ENCODE measurements at regions not wholly inside any gene's neighbourhood (a gene's known extent, or its start where the extent isn't known, plus 50 kb on each side); places are given as distances from the start of the nearest gene placed in this dataset.

DNA sequence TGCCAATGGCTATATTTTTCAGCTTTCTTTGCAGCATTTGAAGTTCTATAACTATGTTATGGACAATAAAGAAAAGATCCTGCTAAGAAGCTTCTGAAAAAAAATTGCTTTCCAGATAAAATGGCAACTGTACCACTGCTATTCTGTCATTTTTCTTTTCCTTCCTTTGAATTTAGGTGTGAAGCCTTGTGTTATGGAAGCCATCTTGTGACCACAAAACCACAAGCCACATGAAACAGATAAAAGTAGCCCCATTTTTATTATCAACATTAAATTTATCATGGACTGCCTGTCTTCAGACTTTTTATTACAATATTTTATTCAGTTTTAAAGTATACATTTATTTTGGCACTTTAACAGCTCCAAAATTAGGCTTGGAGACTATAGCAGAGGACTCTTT lies 289.9 kb upstream of the ACTBL2 start:
- TF ChIP-seq EZH2 (IDR thresholded peaks at IDR 0.05; ENCODE audit: low read length, unreplicated experiment) = no peak
- TF ChIP-seq, protein P1, sequence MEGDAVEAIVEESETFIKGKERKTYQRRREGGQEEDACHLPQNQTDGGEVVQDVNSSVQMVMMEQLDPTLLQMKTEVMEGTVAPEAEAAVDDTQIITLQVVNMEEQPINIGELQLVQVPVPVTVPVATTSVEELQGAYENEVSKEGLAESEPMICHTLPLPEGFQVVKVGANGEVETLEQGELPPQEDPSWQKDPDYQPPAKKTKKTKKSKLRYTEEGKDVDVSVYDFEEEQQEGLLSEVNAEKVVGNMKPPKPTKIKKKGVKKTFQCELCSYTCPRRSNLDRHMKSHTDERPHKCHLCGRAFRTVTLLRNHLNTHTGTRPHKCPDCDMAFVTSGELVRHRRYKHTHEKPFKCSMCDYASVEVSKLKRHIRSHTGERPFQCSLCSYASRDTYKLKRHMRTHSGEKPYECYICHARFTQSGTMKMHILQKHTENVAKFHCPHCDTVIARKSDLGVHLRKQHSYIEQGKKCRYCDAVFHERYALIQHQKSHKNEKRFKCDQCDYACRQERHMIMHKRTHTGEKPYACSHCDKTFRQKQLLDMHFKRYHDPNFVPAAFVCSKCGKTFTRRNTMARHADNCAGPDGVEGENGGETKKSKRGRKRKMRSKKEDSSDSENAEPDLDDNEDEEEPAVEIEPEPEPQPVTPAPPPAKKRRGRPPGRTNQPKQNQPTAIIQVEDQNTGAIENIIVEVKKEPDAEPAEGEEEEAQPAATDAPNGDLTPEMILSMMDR (conservative IDR thresholded peaks at IDR 0.05; ENCODE audit: low read depth, low read length) = no peak
- no peak for TF ChIP-seq EZH2phosphoT487 (IDR thresholded peaks at IDR 0.05; ENCODE audit: borderline replicate concordance, low read length)
- Histone ChIP-seq H3K9me3 (ENCODE audit: low read length) (no peaks in the 10 kb centered on the region), H3K27ac (ENCODE audit: low read length) (no peak overlapping the region), H3F3A (ENCODE audit: low read length, unreplicated experiment) (no peaks in the 10 kb centered on the region), H3K4me3 (ENCODE audit: low read length) (no peak overlapping the region), H2AFZ (ENCODE audit: low read length) (no peak overlapping the region), H3K9me2 (replicated peaks; ENCODE audit: low read length) (no peaks in the 10 kb centered on the region), H3K27me3 (ENCODE audit: low read length) (no peaks in the 10 kb centered on the region), H3K36me3 (ENCODE audit: low read depth, low read length) (no peaks in the 10 kb centered on the region), H3K4me2 (ENCODE audit: low read length) (no peak overlapping the region), H3K4me1 (ENCODE audit: insufficient read depth, low read length) (peaks cover 23% of the 10 kb centered on the region), H3K79me2 (ENCODE audit: low read length) (no peaks in the 10 kb centered on the region), H3K9ac (ENCODE audit: low read length) (no peak overlapping the region), H4K20me1 (ENCODE audit: low read length) (no peaks in the 10 kb centered on the region)
- ChIA-PET CTCF (interaction anchor here (0.6 kb wide), 1 partner anchor 18 kb away, joined by 5 read pairs; no protein-coding TSS in a partner anchor), POLR2A (ENCODE audit: unreplicated experiment) (no interaction called here)
- no TSS peak for BruUV-seq (replicated peaks)
- DNase-seq = no peak
- no peak for ATAC-seq
- intact Hi-C loops (cut with micrococcal nuclease) = loop anchor here (10.0 kb wide), 2 partner anchors 212 to 412 kb away; no protein-coding TSS in a partner anchor

DNA sequence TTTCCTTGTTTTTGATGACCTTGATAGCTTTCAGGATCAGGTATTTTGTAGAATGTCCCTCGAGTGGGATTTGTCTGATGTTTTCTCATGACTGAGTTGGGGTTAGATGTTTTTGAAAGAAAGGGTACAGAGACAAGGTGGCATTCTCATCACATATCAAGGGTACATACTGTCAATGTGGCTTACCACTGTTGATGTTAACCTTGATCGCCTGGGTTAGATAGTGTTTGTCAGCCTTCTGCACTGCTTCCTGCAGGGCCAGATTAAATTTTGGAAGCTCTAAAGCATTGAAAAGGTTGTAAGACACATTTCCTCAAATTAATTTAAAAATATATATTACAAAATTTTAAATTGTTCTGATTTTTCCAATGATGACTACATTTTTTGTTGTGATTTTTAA lies 287.4 kb upstream of the ACTBL2 start:
- H4K20me1 ChIP-seq (ENCODE audit: low read length) = no peaks in the 10 kb centered on the region
- H2AFZ ChIP-seq (ENCODE audit: low read length) = no peak overlapping the region
- H3K9me2 ChIP-seq (replicated peaks; ENCODE audit: low read length) = no peaks in the 10 kb centered on the region
- DNase-seq (no peak), ATAC-seq (no peak)
- no peak overlapping the region for H3K4me2 ChIP-seq (ENCODE audit: low read length)
- BruUV-seq (replicated peaks) = no TSS peak
- H3K9ac ChIP-seq (ENCODE audit: low read length) = no peak overlapping the region
- H3K27ac ChIP-seq (ENCODE audit: low read length) = no peak overlapping the region
- H3K36me3 ChIP-seq (ENCODE audit: low read depth, low read length) = no peaks in the 10 kb centered on the region
- intact Hi-C loops (cut with micrococcal nuclease) = loop anchor here (10.0 kb wide), 2 partner anchors 215 to 415 kb away; no protein-coding TSS in a partner anchor
- H3F3A ChIP-seq (ENCODE audit: low read length, unreplicated experiment) = no peaks in the 10 kb centered on the region
- no peaks in the 10 kb centered on the region for H3K79me2 ChIP-seq (ENCODE audit: low read length)
- H3K4me1 ChIP-seq (ENCODE audit: insufficient read depth, low read length) = no peaks in the 10 kb centered on the region
- POLR2A ChIA-PET (ENCODE audit: unreplicated experiment) = no interaction called here
- H3K9me3 ChIP-seq (ENCODE audit: low read length) = no peaks in the 10 kb centered on the region
- no peak overlapping the region for H3K4me3 ChIP-seq (ENCODE audit: low read length)
- CTCF ChIA-PET = interaction anchor here (0.7 kb wide), 1 partner anchor 25 kb away, joined by 5 read pairs; no protein-coding TSS in a partner anchor
- no peaks in the 10 kb centered on the region for H3K27me3 ChIP-seq (ENCODE audit: low read length)
- TF ChIP-seq EZH2phosphoT487 (IDR thresholded peaks at IDR 0.05; ENCODE audit: borderline replicate concordance, low read length) = no peak
- TF ChIP-seq, protein P1 (conservative IDR thresholded peaks at IDR 0.05; ENCODE audit: low read depth, low read length) = no peak
- no peak for TF ChIP-seq EZH2 (IDR thresholded peaks at IDR 0.05; ENCODE audit: low read length, unreplicated experiment)

DNA sequence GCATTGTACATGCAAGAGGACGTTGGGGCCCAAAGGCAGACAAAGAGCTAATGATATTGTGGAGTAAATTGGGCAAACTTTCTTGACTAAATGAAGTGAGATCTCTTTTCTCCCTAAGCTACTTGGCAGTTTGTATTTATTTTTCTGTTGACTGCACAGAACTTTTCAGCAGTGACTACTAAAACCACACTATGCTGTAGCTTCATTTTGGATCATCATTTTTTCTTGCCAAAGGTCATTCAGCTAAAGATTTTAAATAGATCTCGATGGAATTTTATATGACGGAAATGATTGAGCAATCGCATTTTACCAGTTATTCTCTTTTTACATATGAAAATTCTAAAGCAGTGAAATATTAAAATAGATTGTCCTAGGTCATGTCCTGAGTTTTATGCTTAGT lies 286.1 kb upstream of the ACTBL2 start:
- ATAC-seq (no peak), DNase-seq (no peak)
- Histone ChIP-seq H3F3A (ENCODE audit: low read length, unreplicated experiment) (no peaks in the 10 kb centered on the region), H3K4me1 (ENCODE audit: insufficient read depth, low read length) (no peaks in the 10 kb centered on the region), H3K27me3 (ENCODE audit: low read length) (no peaks in the 10 kb centered on the region), H2AFZ (ENCODE audit: low read length) (no peak overlapping the region), H3K9ac (ENCODE audit: low read length) (no peak overlapping the region), H3K4me2 (ENCODE audit: low read length) (no peak overlapping the region), H3K9me2 (replicated peaks; ENCODE audit: low read length) (no peaks in the 10 kb centered on the region), H4K20me1 (ENCODE audit: low read length) (no peaks in the 10 kb centered on the region), H3K4me3 (ENCODE audit: low read length) (no peak overlapping the region), H3K79me2 (ENCODE audit: low read length) (no peaks in the 10 kb centered on the region), H3K27ac (ENCODE audit: low read length) (no peak overlapping the region), H3K9me3 (ENCODE audit: low read length) (no peaks in the 10 kb centered on the region), H3K36me3 (ENCODE audit: low read depth, low read length) (no peaks in the 10 kb centered on the region)
- BruUV-seq (replicated peaks) = no TSS peak
- POLR2A ChIA-PET (ENCODE audit: unreplicated experiment) = no interaction called here
- CTCF ChIA-PET = no interaction called here
- intact Hi-C loops (cut with micrococcal nuclease) = no loop called here
- TF ChIP-seq EZH2phosphoT487 (IDR thresholded peaks at IDR 0.05; ENCODE audit: borderline replicate concordance, low read length) (no peak), EZH2 (IDR thresholded peaks at IDR 0.05; ENCODE audit: low read length, unreplicated experiment) (no peak)
- TF ChIP-seq, protein P1 (conservative IDR thresholded peaks at IDR 0.05; ENCODE audit: low read depth, low read length) = no peak

Measured in PC-3 (cell line).